Neural progenitor cell (in vitro differentiated cells): ENCODE measurements at regions not wholly inside any gene's neighbourhood (a gene's known extent, or its start where the extent isn't known, plus 50 kb on each side); places are given as distances from the start of the nearest gene placed in this dataset.

Source experiments
- DNase-seq: peaks from one replicate; pipeline ENCODE4 v3.0.0-alpha.2; 2016; ENCODE audit warnings: low spot score
- H2AFZ ChIP-seq: fragments of 200-600 bp; sonication (generic); replicated peaks from 2 replicates; pipeline ENCODE4 v1.6.1; 2016; ENCODE audit warnings: antibody characterized with exemption
- H3F3A ChIP-seq: fragments of 200-600 bp; sonication (generic); 2 replicates; pipeline ENCODE4 v1.6.1; 2016; ENCODE audit warnings: antibody characterized with exemption, low read depth
- H3K27ac ChIP-seq: fragments of 200-600 bp; sonication (generic); 2 replicates; pipeline ENCODE4 v1.5.1; 2016; ENCODE audit warnings: mild to moderate bottlenecking
- H3K27me3 ChIP-seq: fragments of 200-600 bp; sonication (generic); 2 replicates; pipeline ENCODE4 v1.6.1; 2016; ENCODE audit warnings: mild to moderate bottlenecking, moderate library complexity
- H3K36me3 ChIP-seq: fragments of 200-600 bp; sonication (generic); 2 replicates; pipeline ENCODE4 v1.5.1; 2016
- H3K4me1 ChIP-seq: fragments of 200-600 bp; sonication (generic); 2 replicates; pipeline ENCODE4 v1.6.1; 2016; ENCODE audit warnings: mixed run types
- H3K4me2 ChIP-seq: fragments of 200-600 bp; sonication (generic); 2 replicates; pipeline ENCODE4 v1.6.1; 2016
- H3K4me3 ChIP-seq: fragments of 200-600 bp; sonication (generic); 2 replicates; pipeline ENCODE4 v1.5.1; 2016
- H3K79me2 ChIP-seq: fragments of 200-600 bp; sonication (generic); 2 replicates; pipeline ENCODE4 v1.6.1; 2016; ENCODE audit warnings: low read depth
- H3K9ac ChIP-seq: fragments of 200-600 bp; sonication (generic); 2 replicates; pipeline ENCODE4 v1.6.1; 2016
- H3K9me3 ChIP-seq: fragments of 200-600 bp; sonication (generic); 2 replicates; pipeline ENCODE4 v1.5.1; 2016; ENCODE audit warnings: low read depth
- H4K20me1 ChIP-seq: fragments of 200-600 bp; sonication (generic); 2 replicates; pipeline ENCODE4 v1.6.1; 2016; ENCODE audit warnings: low read depth
- H3K27ac Mint-ChIP-seq: 3 replicates; pipeline ENCODE4 v1.8.0; 2021; ENCODE audit warnings: mixed read lengths
- H3K27me3 Mint-ChIP-seq: 2 replicates; pipeline ENCODE4 v1.8.0; 2022; ENCODE audit warnings: low read depth, mild to moderate bottlenecking, inconsistent platforms, moderate library complexity, mixed read lengths; ENCODE audit not compliant: insufficient read depth
- H3K36me3 Mint-ChIP-seq: 3 replicates; pipeline ENCODE4 v1.8.0; 2021; ENCODE audit warnings: mixed read lengths
- H3K4me1 Mint-ChIP-seq: 3 replicates; pipeline ENCODE4 v1.8.0; 2021; ENCODE audit warnings: mixed read lengths
- H3K4me3 Mint-ChIP-seq: 3 replicates; pipeline ENCODE4 v1.8.0; 2021; ENCODE audit warnings: mild to moderate bottlenecking, moderate library complexity, mixed read lengths
- H3K9me3 Mint-ChIP-seq: 3 replicates; pipeline ENCODE4 v1.8.0; 2020; ENCODE audit warnings: mixed read lengths
- EZH2 ChIP-seq: fragments of 200-600 bp; sonication (generic); IDR thresholded peaks from 2 replicates; pipeline ENCODE4 v1.6.1; 2017; ENCODE audit warnings: antibody characterized with exemption, mild to moderate bottlenecking, moderate library complexity
- EZH2phosphoT487 ChIP-seq: fragments of 200-600 bp; sonication (generic); IDR thresholded peaks from 2 replicates; pipeline ENCODE4 v1.6.1; 2017; ENCODE audit warnings: antibody characterized with exemption
- TF ChIP-seq, protein P1 (sequence below): fragments of 200-600 bp; sonication (generic); IDR thresholded peaks from 2 replicates; pipeline ENCODE4 v1.5.1; 2017; ENCODE audit warnings: antibody characterized with exemption, mild to moderate bottlenecking

DNA sequence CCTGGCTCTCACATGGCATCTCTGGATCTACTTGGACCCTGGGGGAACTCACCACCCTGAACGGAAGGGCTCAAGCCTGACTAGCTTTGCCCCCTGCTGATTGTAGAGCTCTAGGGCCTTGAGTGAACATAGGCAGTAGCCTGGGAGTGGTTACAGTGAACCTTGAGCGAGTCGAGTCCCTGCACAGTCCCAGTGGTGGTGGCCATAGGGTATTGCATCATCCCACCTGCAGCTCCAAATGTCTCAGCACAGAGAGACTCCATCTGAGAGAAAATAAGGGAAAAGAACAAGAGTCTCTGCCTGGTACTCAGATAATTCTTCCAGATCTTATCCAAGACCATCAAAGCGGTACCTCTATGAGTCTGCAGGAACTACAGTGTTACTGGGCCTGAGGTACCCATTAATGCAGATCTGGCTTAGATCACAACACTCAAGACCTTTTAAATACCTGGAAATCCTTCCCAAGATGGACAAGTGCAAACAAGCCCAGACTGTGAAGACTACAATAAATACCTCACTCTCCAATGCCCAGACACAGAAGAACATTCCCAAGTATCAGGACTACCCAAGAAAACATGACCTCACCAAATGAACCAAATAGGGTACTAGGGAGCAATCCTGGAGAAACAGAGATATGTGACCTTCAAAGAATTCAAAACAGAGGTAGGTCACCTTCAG lies 167.5 kb upstream of the TET2 start:
- H3K36me3 ChIP-seq: no peaks in the 10 kb centered on the region
- no peaks in the 10 kb centered on the region for H3K27me3 ChIP-seq
- no peak for DNase-seq
- H3K4me3 ChIP-seq: no peak overlapping the region
- H4K20me1 ChIP-seq: no peaks in the 10 kb centered on the region
- no peaks in the 10 kb centered on the region for H3K36me3 Mint-ChIP-seq
- H3F3A ChIP-seq: no peaks in the 10 kb centered on the region
- H3K9ac ChIP-seq: no peak overlapping the region
- no peaks in the 10 kb centered on the region for H3K4me1 ChIP-seq
- peaks cover 3% of the 10 kb centered on the region for H3K9me3 Mint-ChIP-seq
- no peak overlapping the region for H3K27ac Mint-ChIP-seq
- TF ChIP-seq, protein P1, sequence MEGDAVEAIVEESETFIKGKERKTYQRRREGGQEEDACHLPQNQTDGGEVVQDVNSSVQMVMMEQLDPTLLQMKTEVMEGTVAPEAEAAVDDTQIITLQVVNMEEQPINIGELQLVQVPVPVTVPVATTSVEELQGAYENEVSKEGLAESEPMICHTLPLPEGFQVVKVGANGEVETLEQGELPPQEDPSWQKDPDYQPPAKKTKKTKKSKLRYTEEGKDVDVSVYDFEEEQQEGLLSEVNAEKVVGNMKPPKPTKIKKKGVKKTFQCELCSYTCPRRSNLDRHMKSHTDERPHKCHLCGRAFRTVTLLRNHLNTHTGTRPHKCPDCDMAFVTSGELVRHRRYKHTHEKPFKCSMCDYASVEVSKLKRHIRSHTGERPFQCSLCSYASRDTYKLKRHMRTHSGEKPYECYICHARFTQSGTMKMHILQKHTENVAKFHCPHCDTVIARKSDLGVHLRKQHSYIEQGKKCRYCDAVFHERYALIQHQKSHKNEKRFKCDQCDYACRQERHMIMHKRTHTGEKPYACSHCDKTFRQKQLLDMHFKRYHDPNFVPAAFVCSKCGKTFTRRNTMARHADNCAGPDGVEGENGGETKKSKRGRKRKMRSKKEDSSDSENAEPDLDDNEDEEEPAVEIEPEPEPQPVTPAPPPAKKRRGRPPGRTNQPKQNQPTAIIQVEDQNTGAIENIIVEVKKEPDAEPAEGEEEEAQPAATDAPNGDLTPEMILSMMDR: no peak
- TF ChIP-seq EZH2 (no peak), EZH2phosphoT487 (no peak)
- no peak overlapping the region for H3K4me2 ChIP-seq
- no peaks in the 10 kb centered on the region for H3K9me3 ChIP-seq
- H2AFZ ChIP-seq: no peak overlapping the region
- no peaks in the 10 kb centered on the region for H3K4me1 Mint-ChIP-seq
- no peak overlapping the region for H3K27ac ChIP-seq
- H3K27me3 Mint-ChIP-seq: no peaks in the 10 kb centered on the region
- H3K4me3 Mint-ChIP-seq: no peak overlapping the region
- H3K79me2 ChIP-seq: no peaks in the 10 kb centered on the region

DNA sequence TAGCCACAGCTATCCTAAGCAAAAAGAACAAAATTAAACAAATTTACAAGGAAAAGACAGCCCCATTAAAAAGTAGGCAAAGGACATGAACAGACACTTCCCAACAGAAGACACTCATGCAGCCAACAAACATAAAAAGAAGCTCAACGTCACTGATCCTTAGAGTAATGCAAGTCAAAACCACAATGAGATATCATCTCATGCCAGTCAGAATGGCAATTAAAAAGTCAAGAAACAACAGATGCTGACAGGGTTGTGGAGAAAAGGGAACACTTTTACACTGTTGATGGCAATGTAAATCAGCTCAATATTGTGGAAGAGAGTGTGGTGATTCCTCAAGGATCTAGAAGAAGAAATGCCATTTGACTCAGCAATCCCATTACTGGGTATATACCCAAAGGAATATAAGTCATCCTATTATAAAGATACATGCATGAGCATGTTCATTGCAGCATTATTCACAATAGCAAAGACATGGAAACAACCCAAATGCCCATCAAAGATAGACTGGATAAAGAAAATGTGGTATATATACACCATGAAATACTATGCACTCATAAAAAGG lies 163.0 kb upstream of the TET2 start:
- H3K9me3 Mint-ChIP-seq: peaks cover 3% of the 10 kb centered on the region
- H3K4me3 Mint-ChIP-seq: no peak overlapping the region
- H3K27me3 Mint-ChIP-seq: no peaks in the 10 kb centered on the region
- H3K4me1 Mint-ChIP-seq: no peaks in the 10 kb centered on the region
- no peak overlapping the region for H3K4me2 ChIP-seq
- no peaks in the 10 kb centered on the region for H3K4me1 ChIP-seq
- H3K4me3 ChIP-seq: no peak overlapping the region
- H3K27ac ChIP-seq: no peak overlapping the region
- no peaks in the 10 kb centered on the region for H3K36me3 ChIP-seq
- H3K9me3 ChIP-seq: no peaks in the 10 kb centered on the region
- H3K79me2 ChIP-seq: no peaks in the 10 kb centered on the region
- no peaks in the 10 kb centered on the region for H3K27me3 ChIP-seq
- no peak overlapping the region for H3K27ac Mint-ChIP-seq
- H3F3A ChIP-seq: no peaks in the 10 kb centered on the region
- TF ChIP-seq EZH2phosphoT487 (no peak), EZH2 (no peak)
- TF ChIP-seq, protein P1: no peak
- no peak for DNase-seq
- H2AFZ ChIP-seq: no peak overlapping the region
- H4K20me1 ChIP-seq: no peaks in the 10 kb centered on the region
- H3K9ac ChIP-seq: no peak overlapping the region
- H3K36me3 Mint-ChIP-seq: no peaks in the 10 kb centered on the region

DNA sequence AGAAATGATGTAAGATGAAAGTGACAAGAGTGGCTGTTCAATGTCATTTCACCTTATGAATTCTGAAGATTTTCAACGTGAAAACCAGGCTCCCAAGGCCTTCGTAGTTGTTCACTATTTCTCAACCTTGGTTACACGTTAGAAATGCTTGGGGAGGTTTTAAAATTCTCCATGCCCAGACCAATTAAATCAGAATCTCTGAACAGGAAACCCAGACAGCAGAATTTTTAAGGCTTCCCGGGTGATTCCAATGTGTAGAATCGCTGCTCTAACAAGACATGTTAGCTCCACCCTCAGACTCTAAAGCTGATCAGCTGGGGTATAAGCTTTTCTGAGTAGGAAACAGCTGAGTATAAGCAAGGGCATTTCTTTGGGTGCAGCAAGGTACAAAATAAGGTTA lies 160.4 kb upstream of the TET2 start:
- Histone ChIP-seq H4K20me1 (no peaks in the 10 kb centered on the region), H3K36me3 (no peaks in the 10 kb centered on the region), H3K4me1 (no peaks in the 10 kb centered on the region), H3K9ac (no peak overlapping the region), H3K4me3 (no peak overlapping the region), H3K4me2 (no peak overlapping the region), H3K79me2 (no peaks in the 10 kb centered on the region), H3K9me3 (no peaks in the 10 kb centered on the region), H3K27ac (no peak overlapping the region), H2AFZ (no peak overlapping the region), H3K27me3 (no peaks in the 10 kb centered on the region), H3F3A (no peaks in the 10 kb centered on the region)
- Mint-ChIP-seq H3K4me1 (no peaks in the 10 kb centered on the region), H3K27me3 (no peaks in the 10 kb centered on the region), H3K9me3 (no peaks in the 10 kb centered on the region), H3K4me3 (no peak overlapping the region), H3K36me3 (no peaks in the 10 kb centered on the region), H3K27ac (no peak overlapping the region)
- TF ChIP-seq, protein P1: no peak
- TF ChIP-seq EZH2: no peak
- no peak for TF ChIP-seq EZH2phosphoT487
- DNase-seq: no peak
